ENCODE measurements at regions not wholly inside any gene's neighbourhood (a gene's known extent, or its start where the extent isn't known, plus 50 kb on each side); places are given as distances from the start of the nearest gene placed in this dataset.

GRCh38 chr3:25114532-25114931 lies 313.5 kb upstream of the RARB start:
- H3K4me3 ChIP-seq (replicated peaks; ENCODE audit: insufficient read depth, low read length): no peak overlapping the region
- no peak for DNase-seq (ENCODE audit: low read depth in 1 of 2, low spot score in 1 of 2)
- TF ChIP-seq SPI1 (IDR thresholded peaks at IDR 0.05; ENCODE audit: borderline replicate concordance, low read depth) (no peak), GABPA (IDR thresholded peaks at IDR 0.05; ENCODE audit: low read depth) (no peak), POLR2AphosphoS5 (IDR thresholded peaks at IDR 0.05; ENCODE audit: low read depth) (no peak), CTCF (IDR thresholded peaks at IDR 0.05; ENCODE audit: insufficient read depth, low read length) (no peak), REST (IDR thresholded peaks at IDR 0.05; ENCODE audit: insufficient replicate concordance, low read depth) (no peak)
- no peaks in the 10 kb centered on the region for H3K27me3 ChIP-seq (ENCODE audit: insufficient read depth, poor library complexity, severe bottlenecking)
- H3K27ac ChIP-seq (replicated peaks): no peak overlapping the region

- TF ChIP-seq SPI1 (IDR thresholded peaks at IDR 0.05; ENCODE audit: borderline replicate concordance, low read depth) (no peak), POLR2AphosphoS5 (IDR thresholded peaks at IDR 0.05; ENCODE audit: low read depth) (no peak), CTCF (IDR thresholded peaks at IDR 0.05; ENCODE audit: insufficient read depth, low read length) (no peak), REST (IDR thresholded peaks at IDR 0.05; ENCODE audit: insufficient replicate concordance, low read depth) (no peak), GABPA (IDR thresholded peaks at IDR 0.05; ENCODE audit: low read depth) (no peak)
These were observed 311.0 kb upstream of the RARB start for GRCh38 chr3:25117005-25117593.

GRCh38 chr3:25119682-25120081 lies 308.4 kb upstream of the RARB start:
- Histone ChIP-seq H3K27ac (replicated peaks) (no peak overlapping the region), H3K4me3 (replicated peaks; ENCODE audit: insufficient read depth, low read length) (no peak overlapping the region), H3K27me3 (ENCODE audit: insufficient read depth, poor library complexity, severe bottlenecking) (no peaks in the 10 kb centered on the region)
- no peak for TF ChIP-seq CTCF (IDR thresholded peaks at IDR 0.05; ENCODE audit: insufficient read depth, low read length)
- TF ChIP-seq SPI1 (IDR thresholded peaks at IDR 0.05; ENCODE audit: borderline replicate concordance, low read depth): no peak
- no peak for TF ChIP-seq POLR2AphosphoS5 (IDR thresholded peaks at IDR 0.05; ENCODE audit: low read depth)
- TF ChIP-seq GABPA (IDR thresholded peaks at IDR 0.05; ENCODE audit: low read depth): no peak
- TF ChIP-seq REST (IDR thresholded peaks at IDR 0.05; ENCODE audit: insufficient replicate concordance, low read depth): no peak
- DNase-seq (ENCODE audit: low read depth in 1 of 2, low spot score in 1 of 2): no peak

More at GRCh38 chr3:25117005-25117593, 311.0 kb upstream of the RARB start:
- no peak overlapping the region for H3K27ac ChIP-seq (replicated peaks)
- no peaks in the 10 kb centered on the region for H3K27me3 ChIP-seq (ENCODE audit: insufficient read depth, poor library complexity, severe bottlenecking)
- H3K4me3 ChIP-seq (replicated peaks; ENCODE audit: insufficient read depth, low read length): no peak overlapping the region
- DNase-seq (ENCODE audit: low read depth in 1 of 2, low spot score in 1 of 2): no peak
